ENCODE measurements at regions not wholly inside any gene's neighbourhood (a gene's known extent, or its start where the extent isn't known, plus 50 kb on each side); places are given as distances from the start of the nearest gene placed in this dataset.

DNA sequence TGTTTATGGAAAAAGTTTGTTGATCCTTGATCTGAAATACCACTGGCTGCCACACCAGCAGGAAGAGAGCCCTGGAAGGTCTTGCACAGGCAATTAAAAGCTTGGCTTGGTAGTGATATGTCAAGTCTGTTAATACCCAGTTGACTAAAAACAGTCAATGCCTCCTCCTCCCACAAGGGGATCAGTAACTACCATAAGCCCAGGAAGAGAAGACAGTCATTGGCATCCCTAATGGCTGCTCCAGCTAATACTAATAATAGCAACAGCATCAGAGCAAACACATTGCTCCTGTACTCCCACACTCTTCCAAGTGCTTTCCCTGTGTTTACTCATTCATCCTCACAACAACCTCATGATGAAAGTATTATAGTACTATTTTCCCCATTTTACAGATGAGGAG, 528.6 kb downstream of the TAFA4 start:
- POLR2A ChIA-PET, result no interaction called here
- no peak for ATAC-seq (ENCODE audit: low read depth)
- TF ChIP-seq, protein P1, sequence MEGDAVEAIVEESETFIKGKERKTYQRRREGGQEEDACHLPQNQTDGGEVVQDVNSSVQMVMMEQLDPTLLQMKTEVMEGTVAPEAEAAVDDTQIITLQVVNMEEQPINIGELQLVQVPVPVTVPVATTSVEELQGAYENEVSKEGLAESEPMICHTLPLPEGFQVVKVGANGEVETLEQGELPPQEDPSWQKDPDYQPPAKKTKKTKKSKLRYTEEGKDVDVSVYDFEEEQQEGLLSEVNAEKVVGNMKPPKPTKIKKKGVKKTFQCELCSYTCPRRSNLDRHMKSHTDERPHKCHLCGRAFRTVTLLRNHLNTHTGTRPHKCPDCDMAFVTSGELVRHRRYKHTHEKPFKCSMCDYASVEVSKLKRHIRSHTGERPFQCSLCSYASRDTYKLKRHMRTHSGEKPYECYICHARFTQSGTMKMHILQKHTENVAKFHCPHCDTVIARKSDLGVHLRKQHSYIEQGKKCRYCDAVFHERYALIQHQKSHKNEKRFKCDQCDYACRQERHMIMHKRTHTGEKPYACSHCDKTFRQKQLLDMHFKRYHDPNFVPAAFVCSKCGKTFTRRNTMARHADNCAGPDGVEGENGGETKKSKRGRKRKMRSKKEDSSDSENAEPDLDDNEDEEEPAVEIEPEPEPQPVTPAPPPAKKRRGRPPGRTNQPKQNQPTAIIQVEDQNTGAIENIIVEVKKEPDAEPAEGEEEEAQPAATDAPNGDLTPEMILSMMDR (IDR thresholded peaks at IDR 0.05), result no peak
- CTCF ChIA-PET, result no interaction called here
- no peaks in the 10 kb centered on the region for H3K27me3 Mint-ChIP-seq
- intact Hi-C loops (cut with micrococcal nuclease), result no loop called here
- no peaks in the 10 kb centered on the region for H3K36me3 Mint-ChIP-seq (ENCODE audit: low read depth)
- H3K4me3 Mint-ChIP-seq, result no peak overlapping the region
- no peaks in the 10 kb centered on the region for H3K4me1 Mint-ChIP-seq
- no peak for DNase-seq
- peaks cover 5% of the 10 kb centered on the region for H3K9me3 Mint-ChIP-seq
- no peak overlapping the region for H3K27ac Mint-ChIP-seq

DNA sequence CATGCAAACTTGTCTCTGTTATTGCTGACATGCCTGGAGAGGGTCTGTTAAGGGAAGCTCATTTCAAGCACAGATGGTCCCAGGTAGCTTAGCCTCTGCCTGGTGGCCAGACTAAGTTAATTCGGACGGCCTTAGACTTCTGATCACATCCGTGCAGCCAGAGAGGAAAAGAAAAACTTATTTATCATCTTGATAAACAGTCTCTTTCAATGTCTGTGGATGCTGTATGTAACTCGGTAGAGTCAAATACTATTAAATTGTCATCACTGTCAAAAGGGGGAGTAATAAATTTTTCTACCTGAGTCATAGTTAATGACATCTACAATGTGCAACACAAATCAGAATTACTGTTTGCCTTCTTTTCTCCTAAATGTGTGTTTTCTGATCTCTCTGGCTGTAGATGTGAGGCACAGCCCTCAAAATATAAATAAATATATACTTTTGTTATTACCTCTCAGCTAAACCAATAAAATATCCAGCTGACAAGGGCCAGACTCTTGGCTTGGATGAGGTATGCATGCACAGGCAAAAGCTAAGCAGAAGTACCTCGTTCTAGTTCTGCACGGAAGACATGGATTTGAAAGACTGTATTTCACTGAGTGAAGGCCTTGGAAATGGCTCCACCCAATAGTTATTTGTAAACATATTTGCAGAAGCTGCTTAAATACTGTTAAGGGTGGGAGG, 530.0 kb downstream of the TAFA4 start:
- DNase-seq (no peak), ATAC-seq (ENCODE audit: low read depth) (no peak)
- H3K4me3 Mint-ChIP-seq, result no peak overlapping the region
- ChIA-PET POLR2A (no interaction called here), CTCF (no interaction called here)
- H3K27ac Mint-ChIP-seq, result no peak overlapping the region
- intact Hi-C loops (cut with micrococcal nuclease), result no loop called here
- no peaks in the 10 kb centered on the region for H3K36me3 Mint-ChIP-seq (ENCODE audit: low read depth)
- H3K4me1 Mint-ChIP-seq, result no peaks in the 10 kb centered on the region
- peaks cover 5% of the 10 kb centered on the region for H3K9me3 Mint-ChIP-seq
- TF ChIP-seq, protein P1 (IDR thresholded peaks at IDR 0.05), result no peak
- H3K27me3 Mint-ChIP-seq, result no peaks in the 10 kb centered on the region

DNA sequence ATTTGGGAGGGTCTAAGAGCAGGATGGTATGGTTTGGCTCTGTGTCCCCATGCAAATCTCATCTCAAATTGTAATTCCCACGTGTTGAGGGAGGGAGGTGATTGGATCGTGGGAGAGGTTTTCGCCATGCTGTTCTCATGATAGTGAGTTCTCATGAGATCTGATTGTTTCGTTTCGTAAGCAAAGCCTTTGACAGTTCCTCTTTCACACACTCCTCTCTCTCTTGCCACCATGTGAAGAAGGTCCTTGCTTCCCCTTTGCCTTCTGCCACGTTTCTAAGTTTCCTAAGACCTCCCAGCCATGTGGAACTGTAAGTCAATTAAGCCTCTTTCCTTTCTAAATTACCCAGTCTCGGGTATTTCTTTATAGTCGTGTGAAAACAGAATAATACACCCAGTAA, 553.7 kb downstream of the TAFA4 start:
- CTCF ChIA-PET, result no interaction called here
- Mint-ChIP-seq H3K9me3 (peaks cover 24% of the 10 kb centered on the region), H3K27ac (no peak overlapping the region), H3K36me3 (ENCODE audit: low read depth) (no peaks in the 10 kb centered on the region), H3K27me3 (no peaks in the 10 kb centered on the region), H3K4me3 (no peak overlapping the region), H3K4me1 (no peaks in the 10 kb centered on the region)
- no peak for ATAC-seq (ENCODE audit: low read depth)
- intact Hi-C loops (cut with micrococcal nuclease), result no loop called here
- no peak for DNase-seq
- TF ChIP-seq, protein P1 (IDR thresholded peaks at IDR 0.05), result no peak
- POLR2A ChIA-PET, result no interaction called here

DNA sequence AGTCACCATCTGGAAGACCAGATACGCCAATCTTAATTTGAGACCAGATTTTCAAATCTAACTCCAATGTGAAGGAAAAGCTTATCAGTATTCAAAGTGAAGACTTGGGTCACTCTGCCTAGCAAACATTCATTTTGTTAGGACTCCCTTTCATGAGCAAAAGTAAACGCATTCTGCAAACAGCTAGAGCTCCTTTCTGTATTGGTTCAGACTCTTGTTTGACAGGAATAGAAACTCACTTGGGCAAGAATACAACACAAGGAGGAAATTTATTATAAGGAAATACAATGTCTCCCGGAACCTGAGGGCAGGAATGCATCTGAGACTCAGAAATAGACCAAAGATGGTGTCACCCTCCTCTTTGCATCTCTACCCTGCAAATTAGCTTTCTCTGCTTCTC, 558.6 kb downstream of the TAFA4 start:
- Mint-ChIP-seq H3K27ac (no peak overlapping the region), H3K9me3 (peaks cover 16% of the 10 kb centered on the region), H3K4me3 (no peak overlapping the region), H3K4me1 (no peaks in the 10 kb centered on the region), H3K36me3 (ENCODE audit: low read depth) (no peaks in the 10 kb centered on the region), H3K27me3 (no peaks in the 10 kb centered on the region)
- ATAC-seq (ENCODE audit: low read depth) (no peak), DNase-seq (no peak)
- intact Hi-C loops (cut with micrococcal nuclease), result no loop called here
- CTCF ChIA-PET, result no interaction called here
- TF ChIP-seq, protein P1 (IDR thresholded peaks at IDR 0.05), result no peak
- POLR2A ChIA-PET, result no interaction called here

DNA sequence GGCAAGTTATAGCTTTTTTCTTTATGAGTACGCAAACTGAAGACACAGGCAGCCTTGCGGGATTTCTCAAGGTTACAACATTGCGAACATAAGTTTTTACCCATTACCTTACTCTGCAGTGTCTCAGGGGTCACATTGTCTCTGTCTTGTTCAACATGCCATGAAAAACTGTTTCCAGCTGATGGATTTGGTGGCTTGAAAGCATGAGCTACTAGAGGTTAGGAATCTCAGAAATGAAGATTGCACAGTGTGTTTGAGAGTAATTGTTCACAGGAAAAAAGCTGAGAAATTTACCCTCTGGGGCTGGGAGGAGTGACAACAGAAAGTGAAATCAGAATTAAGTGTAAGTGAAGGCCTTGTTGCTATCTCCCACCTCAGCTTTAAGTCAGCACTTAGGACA, 568.6 kb downstream of the TAFA4 start:
- no peak for DNase-seq
- peaks cover 4% of the 10 kb centered on the region for H3K9me3 Mint-ChIP-seq
- no peak overlapping the region for H3K4me3 Mint-ChIP-seq
- H3K27ac Mint-ChIP-seq, result no peak overlapping the region
- H3K27me3 Mint-ChIP-seq, result no peaks in the 10 kb centered on the region
- intact Hi-C loops (cut with micrococcal nuclease), result no loop called here
- CTCF ChIA-PET, result no interaction called here
- H3K36me3 Mint-ChIP-seq (ENCODE audit: low read depth), result no peaks in the 10 kb centered on the region
- ATAC-seq (ENCODE audit: low read depth), result no peak
- TF ChIP-seq, protein P1 (IDR thresholded peaks at IDR 0.05), result no peak
- H3K4me1 Mint-ChIP-seq, result no peaks in the 10 kb centered on the region
- POLR2A ChIA-PET, result no interaction called here
